DMS114 treated with DMSO at 0.1 percent for 48 hours (cell line): ENCODE measurements at regions not wholly inside any gene's neighbourhood (a gene's known extent, or its start where the extent isn't known, plus 50 kb on each side); places are given as distances from the start of the nearest gene placed in this dataset.

Experiments
- DNase-seq: peaks from one replicate; lab custom pipeline; 2025; ENCODE audit not compliant: unreplicated experiment; lab: John Stamatoyannopoulos, UW

GRCh38 chr9:126235336-126236243 lies 91.0 kb upstream of the MVB12B start:
- DNase-seq, result no peak

DNA sequence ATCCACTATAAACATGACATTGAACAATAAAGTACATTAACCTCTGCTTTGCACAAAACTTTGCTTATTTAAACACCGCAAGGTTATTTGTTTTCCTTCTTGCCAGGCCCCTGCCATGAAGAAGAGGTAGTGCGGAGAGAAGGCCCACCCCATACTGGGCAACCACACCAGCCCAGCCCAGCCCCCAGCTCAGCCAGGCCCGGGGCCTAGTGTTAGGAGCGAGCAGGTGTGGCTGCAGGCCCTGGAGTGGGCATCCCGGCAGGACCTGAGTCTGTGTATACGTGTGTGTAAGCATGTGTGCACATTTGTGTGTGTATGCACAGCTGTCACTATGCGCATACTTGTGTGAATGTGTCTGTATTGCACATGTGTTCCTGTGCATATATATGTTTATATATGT lies 90.4 kb upstream of the MVB12B start:
- DNase-seq, result no peak

- no peak for DNase-seq
These were observed 88.2 kb upstream of the MVB12B start for GRCh38 chr9:126238415-126238814.

DNA sequence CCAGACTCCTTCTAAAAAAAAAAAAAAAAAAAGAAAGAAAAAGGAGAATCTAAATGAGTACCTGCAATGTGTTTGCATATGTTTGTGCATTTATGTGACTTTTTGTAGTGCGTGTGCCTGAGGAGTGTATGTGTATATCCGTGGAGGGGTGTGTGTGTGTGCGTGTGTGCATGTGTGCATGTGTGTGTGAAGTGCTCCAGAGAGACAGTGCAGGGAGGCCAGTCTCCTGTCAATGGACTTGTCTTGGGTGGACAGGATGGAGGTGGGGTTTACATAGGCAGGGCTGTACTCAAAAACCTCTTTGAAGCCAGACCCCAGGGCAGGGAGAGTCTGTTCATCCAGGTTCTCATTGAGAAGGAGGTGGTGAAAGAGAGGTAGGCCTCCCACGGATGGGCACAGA lies 87.1 kb upstream of the MVB12B start:
- no peak for DNase-seq

GRCh38 chr9:126240835-126241234 lies 85.8 kb upstream of the MVB12B start:
- DNase-seq, result no peak

DNA sequence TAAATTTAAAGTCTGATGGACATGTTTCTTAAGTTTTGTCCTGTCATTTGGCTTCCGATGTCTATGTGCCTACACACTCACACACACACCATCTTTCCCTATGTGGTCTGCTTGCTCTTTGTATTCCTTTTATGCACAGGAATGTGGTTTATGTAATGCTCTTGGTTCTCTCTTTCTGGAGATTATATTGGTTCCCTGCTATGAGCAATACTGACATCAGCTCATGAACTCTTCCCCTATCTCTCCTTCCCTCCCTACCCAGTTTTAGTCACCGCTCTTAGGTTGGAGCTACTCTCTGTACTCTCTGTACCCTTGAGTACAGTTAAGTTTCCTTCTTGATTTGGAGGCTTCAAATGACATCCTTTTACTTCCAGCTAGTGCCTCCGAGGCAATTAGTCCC lies 77.9 kb upstream of the MVB12B start:
- DNase-seq, result no peak

- no peak for DNase-seq
These were observed 64.9 kb upstream of the MVB12B start for GRCh38 chr9:126261584-126262356.

DNA sequence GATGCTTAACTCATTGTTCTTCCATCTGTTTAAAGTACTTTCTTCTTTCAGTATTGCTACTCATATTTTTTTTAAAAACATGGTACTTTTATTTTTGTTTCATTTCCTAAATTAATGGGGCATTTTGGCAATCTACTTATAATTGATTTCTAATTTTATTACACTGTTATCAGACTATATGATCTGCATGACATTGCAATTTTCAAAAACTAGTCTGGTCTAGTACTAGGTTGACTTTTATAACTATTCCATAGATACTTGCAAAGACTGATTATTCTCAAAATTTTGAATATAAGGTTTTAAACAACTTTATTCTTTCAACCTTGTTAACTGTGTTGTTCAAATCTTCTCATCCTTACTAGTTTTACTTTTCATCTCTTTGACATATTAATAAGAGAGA lies 63.9 kb upstream of the MVB12B start:
- no peak for DNase-seq

GRCh38 chr9:126270556-126270955 lies 56.1 kb upstream of the MVB12B start:
- no peak for DNase-seq

- DNase-seq, result no peak
These were observed 51.1 kb upstream of the MVB12B start for GRCh38 chr9:126275386-126276001.

- DNase-seq, result no peak
These were observed 50.4 kb upstream of the MVB12B start for GRCh38 chr9:126276056-126276728.
